DLD1 (cell line): ENCODE measurements at regions not wholly inside any gene's neighbourhood (a gene's known extent, or its start where the extent isn't known, plus 50 kb on each side); places are given as distances from the start of the nearest gene placed in this dataset.

Source experiments
- in situ Hi-C: cut with HindIII; loops from 2 replicates; pipeline ENCODE4 v1.10.0; 2017; ENCODE audit warnings: low sequenced_read_pairs

DNA sequence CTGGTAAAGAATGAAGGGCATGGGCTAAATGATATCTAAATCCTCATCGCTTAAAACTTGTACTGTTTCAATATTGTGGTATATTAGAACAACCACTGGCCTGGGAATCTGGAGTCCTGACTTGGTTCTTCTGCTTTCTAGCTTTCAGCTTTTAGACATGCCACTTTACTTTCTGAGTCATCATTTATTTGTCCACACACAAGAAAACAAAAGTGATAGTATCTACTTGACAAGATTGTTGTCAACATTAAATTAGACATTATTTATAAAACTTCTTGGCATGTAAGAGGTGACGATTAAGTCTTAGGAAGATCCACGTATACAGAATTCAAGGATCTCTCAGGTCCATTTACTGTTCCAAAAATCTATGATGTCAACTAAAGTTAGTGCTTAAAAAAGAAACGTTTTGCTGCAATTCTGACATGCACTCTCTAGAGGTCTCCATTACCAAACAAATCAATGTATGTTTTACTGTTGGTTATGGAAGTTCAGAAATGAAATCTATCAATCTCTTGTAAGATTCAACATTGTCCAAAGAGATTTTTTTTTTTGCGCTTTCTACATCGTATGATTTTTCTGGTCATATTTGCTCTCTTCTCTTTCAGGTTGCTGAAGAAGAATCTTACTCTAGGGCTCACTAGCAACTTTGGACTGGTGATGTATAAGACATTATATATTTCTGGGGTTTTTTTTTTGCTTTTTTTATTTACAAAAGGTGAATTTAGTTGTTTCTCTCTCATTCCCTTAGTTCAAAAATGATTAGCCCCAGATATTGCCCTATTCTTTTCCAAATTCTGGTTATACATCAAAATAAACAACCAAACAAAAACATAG lies 53.6 kb upstream of the DYNC1I1 start:
- in situ Hi-C loops, result no loop called here

GRCh38 chr7:95716357-95717122 lies 55.8 kb upstream of the DYNC1I1 start:
- in situ Hi-C loops, result no loop called here

DNA sequence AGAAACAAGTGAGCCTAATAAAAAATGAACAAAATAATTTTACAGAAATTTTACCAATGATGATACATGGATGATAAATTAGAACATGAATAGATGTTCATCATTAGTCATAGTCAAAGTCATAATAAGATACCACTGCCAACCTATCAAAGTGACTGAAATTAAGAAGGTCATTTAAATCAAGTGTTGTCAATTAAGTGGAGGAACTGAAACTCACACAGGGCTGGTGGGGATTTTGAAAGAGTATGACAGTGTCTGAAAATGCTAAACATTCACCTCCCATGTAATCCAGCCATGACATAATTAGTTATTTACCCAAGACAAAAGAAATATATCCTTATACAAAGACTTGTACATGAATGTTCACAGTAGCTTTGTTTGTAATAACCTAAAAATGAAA lies 57.1 kb upstream of the DYNC1I1 start:
- in situ Hi-C loops, result no loop called here

DNA sequence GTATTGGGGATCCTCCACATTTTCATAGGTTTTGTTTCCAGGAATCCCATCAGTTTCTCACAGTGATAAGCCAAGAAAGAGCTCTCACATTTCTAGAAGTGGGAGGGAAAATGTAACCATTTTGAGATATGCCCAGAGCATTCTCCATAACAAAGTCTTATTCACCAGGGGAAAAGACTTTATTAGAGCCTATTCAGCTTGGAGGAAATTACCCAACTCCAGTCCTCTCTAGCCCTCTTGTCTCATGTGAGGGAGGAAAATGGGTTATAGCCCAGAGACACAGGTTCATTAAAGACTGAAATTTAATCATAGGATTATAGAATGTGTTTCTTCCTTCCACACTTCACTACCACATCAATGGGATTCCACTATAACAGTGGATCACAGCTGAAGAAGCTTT lies 61.6 kb upstream of the DYNC1I1 start:
- in situ Hi-C loops, result no loop called here

- in situ Hi-C loops, result no loop called here
These were observed 71.4 kb upstream of the DYNC1I1 start for GRCh38 chr7:95700917-95701316.

GRCh38 chr7:95694334-95694733 lies 78.0 kb upstream of the DYNC1I1 start:
- in situ Hi-C loops, result no loop called here

GRCh38 chr7:95693551-95694333 lies 78.6 kb upstream of the DYNC1I1 start:
- in situ Hi-C loops, result no loop called here

DNA sequence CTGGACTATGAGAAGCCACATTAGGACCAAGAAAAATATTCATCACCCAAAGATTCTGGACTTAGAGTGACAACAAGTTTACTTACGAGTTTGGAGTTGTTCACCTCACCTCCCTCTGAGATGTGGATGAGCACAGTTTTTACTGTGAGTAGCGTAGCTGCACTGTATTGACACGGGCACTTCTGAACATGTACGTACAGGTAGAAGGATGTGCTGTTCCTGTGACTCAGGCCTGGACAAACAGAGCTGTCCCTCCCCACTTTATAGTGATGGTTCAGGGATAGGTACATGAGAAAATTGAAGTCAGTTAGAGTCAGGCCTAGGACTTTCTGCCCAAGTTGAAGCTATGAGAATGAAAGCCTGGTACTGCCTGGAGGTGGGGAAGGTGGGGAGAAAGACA lies 80.9 kb upstream of the DYNC1I1 start:
- in situ Hi-C loops, result no loop called here

GRCh38 chr7:95690367-95690947 lies 81.9 kb upstream of the DYNC1I1 start:
- in situ Hi-C loops, result no loop called here

DNA sequence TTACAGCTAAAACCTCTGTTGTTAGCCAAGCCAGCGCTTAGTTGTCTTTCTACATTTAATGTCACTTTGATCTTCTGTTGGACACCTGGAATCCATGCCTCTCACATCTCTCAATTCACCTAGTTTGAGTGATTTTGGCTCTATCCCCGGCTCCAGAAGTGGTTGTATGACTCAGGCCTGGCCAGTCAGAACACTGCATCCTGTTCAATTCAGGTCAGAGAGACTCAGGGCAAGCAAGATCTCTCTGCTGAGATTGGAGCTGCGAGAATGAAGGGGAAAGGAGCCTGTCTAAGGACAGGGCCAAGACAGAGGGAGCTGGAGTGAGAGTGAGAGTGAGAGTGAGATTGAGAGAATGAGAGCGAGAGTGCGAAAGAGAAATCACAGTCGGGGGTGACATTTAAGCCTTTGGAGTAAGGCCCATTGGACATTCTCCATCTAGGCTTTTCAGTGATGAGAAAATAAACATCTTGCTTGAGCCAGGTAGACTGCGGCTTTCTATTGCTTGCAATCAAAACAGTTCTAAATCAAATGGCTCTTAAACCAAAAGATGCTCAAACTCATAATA lies 83.3 kb upstream of the DYNC1I1 start:
- in situ Hi-C loops, result loop anchor here (10.0 kb wide), 1 partner anchor 164 kb away; no protein-coding TSS in a partner anchor

DNA sequence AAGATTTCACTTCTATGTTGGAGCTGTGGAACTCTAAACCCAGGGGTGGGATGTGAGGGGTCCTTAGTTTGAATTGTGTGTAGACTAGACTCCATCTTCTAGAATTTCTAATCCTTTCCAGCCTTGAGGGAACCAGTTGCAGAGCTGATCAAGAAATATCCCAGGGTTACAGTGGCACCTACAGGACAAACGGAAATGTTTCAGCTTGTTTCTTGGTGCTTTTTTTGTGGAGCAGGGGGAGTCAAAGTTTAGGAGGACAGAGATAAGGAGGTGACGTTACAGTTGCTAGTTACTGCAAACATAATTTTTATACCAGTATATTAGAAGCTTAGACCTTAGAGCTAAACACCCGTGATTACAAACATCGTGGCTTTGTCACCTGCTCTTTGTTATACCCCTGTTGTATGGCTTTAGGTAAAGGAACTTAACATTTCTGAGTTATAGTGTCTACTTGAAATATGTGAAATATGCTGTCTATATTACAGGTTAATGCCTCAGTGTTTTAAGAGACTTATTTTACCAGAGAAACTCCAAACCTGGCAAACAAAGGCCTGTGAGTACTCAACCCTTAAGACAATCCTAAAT lies 84.5 kb upstream of the DYNC1I1 start:
- in situ Hi-C loops, result loop anchor here (10.0 kb wide), 1 partner anchor 163 kb away; no protein-coding TSS in a partner anchor

DNA sequence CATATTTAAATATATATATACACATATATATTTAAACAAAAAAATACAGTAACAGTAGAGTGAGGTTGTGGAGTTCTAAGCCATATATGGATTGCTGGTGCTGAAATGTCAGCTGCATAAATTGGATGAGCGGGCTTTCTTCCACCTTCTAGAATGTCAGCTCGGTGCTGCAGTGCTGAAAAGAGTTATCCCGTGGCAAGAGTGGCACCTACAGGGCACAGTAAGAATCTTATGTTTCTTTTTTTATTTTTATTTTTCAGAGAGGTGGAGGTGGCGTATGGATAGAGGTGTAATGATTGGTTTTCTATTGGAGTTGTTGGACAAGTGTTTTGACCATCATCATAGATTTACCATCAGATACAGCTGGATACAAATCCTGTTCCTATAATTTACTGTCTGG lies 86.2 kb upstream of the DYNC1I1 start:
- in situ Hi-C loops, result loop anchor here (10.0 kb wide), 1 partner anchor 161 kb away; no protein-coding TSS in a partner anchor

DNA sequence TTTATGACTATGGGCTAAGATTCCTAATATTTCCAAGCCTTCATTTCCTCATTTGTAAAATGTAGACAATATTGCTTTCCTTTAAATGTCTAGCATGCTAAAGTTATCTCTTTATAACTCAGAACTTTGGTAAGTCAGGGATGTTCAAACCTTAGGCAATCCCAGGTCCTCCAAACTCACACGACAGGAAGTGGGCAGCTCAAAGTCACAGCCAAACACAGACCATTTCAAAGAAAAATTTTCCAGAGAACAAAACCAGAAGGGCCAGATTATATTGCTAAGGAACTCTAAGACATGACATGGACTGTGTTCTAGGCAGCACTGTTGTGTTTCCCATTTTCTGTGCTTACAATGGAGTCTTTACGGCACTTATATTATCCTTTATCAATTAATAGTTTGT lies 87.8 kb upstream of the DYNC1I1 start:
- in situ Hi-C loops, result loop anchor here (10.0 kb wide), 1 partner anchor 160 kb away; no protein-coding TSS in a partner anchor

- in situ Hi-C loops, result loop anchor here (10.0 kb wide), 1 partner anchor 159 kb away; no protein-coding TSS in a partner anchor
These were observed 87.7 kb upstream of the PDK4 start for GRCh38 chr7:95684037-95684436.

DNA sequence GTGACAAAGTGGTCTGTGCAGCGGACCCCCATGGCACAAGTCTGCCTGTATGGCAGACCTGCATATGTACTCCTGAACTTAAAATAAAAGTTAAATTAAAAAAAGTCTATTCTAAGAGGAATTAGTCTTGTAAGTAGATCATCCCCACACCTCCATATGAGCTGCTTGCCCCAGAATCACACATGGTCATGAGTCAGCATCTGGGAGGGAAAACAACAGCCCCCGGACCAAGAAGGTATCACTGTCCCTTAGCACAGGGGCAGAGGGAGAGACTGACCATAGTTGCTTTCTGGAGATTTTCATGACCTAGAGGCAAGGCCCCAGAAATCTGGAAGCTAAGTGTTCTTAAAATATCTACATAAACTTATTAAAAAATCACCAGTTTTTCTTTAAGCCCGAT lies 86.6 kb upstream of the PDK4 start:
- in situ Hi-C loops, result loop anchor here (10.0 kb wide), 1 partner anchor 158 kb away; no protein-coding TSS in a partner anchor

DNA sequence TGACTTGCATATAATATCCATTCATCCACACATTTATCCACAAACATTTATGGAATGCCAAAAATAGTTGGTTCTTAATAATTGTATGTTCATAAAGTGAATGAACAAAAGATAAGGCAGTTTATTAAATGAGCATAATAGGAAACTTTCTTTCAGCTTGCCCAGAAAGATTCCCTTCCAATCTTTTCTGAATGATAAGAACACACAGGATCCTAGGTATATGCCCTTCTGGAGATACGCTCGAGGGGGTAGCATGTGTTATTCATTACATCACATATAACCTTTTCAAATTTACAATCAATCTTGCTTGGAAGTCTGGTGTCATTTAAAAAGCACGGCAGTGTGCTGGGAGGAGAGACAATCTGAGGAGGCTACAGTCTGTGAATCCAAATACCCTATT lies 80.4 kb upstream of the PDK4 start:
- in situ Hi-C loops, result no loop called here

GRCh38 chr7:95675632-95676031 lies 79.3 kb upstream of the PDK4 start:
- in situ Hi-C loops, result no loop called here

GRCh38 chr7:95675016-95675415 lies 78.7 kb upstream of the PDK4 start:
- in situ Hi-C loops, result no loop called here

DNA sequence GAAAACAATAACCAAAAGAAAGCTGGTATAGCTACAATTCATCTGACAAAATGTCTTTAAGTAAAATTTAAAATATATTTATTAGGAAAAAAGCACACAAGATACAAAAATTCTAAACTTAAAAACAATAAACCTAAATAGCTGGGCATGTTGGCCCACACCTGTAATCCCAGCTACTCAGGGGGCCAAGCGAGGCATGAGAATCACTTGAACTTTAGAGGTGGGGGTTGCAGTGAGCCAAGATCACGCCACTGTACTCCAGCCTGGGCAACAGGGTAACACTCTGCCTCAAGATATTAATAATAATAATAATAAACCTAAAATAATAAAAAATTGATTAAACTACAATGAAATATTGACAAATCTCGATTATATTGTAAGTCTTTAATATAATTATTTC lies 77.8 kb upstream of the PDK4 start:
- in situ Hi-C loops, result no loop called here

GRCh38 chr7:95672434-95672833 lies 76.1 kb upstream of the PDK4 start:
- in situ Hi-C loops, result no loop called here
